Renal cortex interstitium (tissue), 11 donors: ENCODE measurements at regions not wholly inside any gene's neighbourhood (a gene's known extent, or its start where the extent isn't known, plus 50 kb on each side); places are given as distances from the start of the nearest gene placed in this dataset.

Source experiments
- DNase-seq, 11 donors: peaks; one replicate each; pipeline ENCODE4 v3.0.0-alpha.2; 2013; ENCODE audit warnings: low read depth in 9 of 11, low spot score in 4 of 11; ENCODE audit errors: extremely low read depth in 1 of 11

GRCh38 chr13:30129411-30129810, 177.9 kb downstream of the KATNAL1 start:
- no peak for DNase-seq

GRCh38 chr13:30128591-30128990, 178.8 kb downstream of the KATNAL1 start:
- no peak for DNase-seq

- no peak for DNase-seq
Measured at GRCh38 chr13:30128095-30128494, 179.3 kb downstream of the KATNAL1 start.

- DNase-seq, result no peak
Measured at GRCh38 chr13:30126903-30127428, 180.4 kb downstream of the KATNAL1 start.

GRCh38 chr13:30125422-30126073, 181.8 kb downstream of the KATNAL1 start:
- DNase-seq, result no peak

GRCh38 chr13:30124131-30124768, 183.1 kb downstream of the KATNAL1 start:
- no peak for DNase-seq

- no peak for DNase-seq
Measured at GRCh38 chr13:30123575-30123974, 183.8 kb downstream of the KATNAL1 start.

GRCh38 chr13:30121666-30122065, 185.7 kb downstream of the KATNAL1 start:
- DNase-seq, result no peak

- no peak for DNase-seq
Measured at GRCh38 chr13:30121244-30121643, 186.1 kb downstream of the KATNAL1 start.

- no peak for DNase-seq
Measured at GRCh38 chr13:30120133-30120822, 187.1 kb downstream of the KATNAL1 start.

- DNase-seq, result no peak
Measured at GRCh38 chr13:30119476-30119875, 187.9 kb downstream of the KATNAL1 start.

- DNase-seq, result no peak
Measured at GRCh38 chr13:30116379-30116778, 191.0 kb downstream of the KATNAL1 start.

- no peak for DNase-seq
Measured at GRCh38 chr13:30115257-30115600, 192.1 kb downstream of the KATNAL1 start.

- DNase-seq, result peak; percentile 64 to 83 (median 78)
Measured at GRCh38 chr13:30114571-30115256, 192.6 kb downstream of the KATNAL1 start.

GRCh38 chr13:30113983-30114570, 193.3 kb downstream of the KATNAL1 start:
- DNase-seq, result no peak

- DNase-seq, result no peak
Measured at GRCh38 chr13:30113551-30113950, 193.8 kb downstream of the KATNAL1 start.

GRCh38 chr13:30112602-30113435, 194.5 kb downstream of the KATNAL1 start:
- DNase-seq, result peak; percentile 54 to 81 (median 71)

- DNase-seq, result no peak
Measured at GRCh38 chr13:30111810-30112209, 195.5 kb downstream of the KATNAL1 start.
